ENCODE measurements at regions not wholly inside any gene's neighbourhood (a gene's known extent, or its start where the extent isn't known, plus 50 kb on each side); places are given as distances from the start of the nearest gene placed in this dataset.

GRCh38 chr2:36044411-36044810 lies 311.2 kb upstream of the CRIM1 start (continued):
- no peak for TF ChIP-seq FOXJ3 (CRISPR knock-in tag; IDR thresholded peaks at IDR 0.05)
- no peak for TF ChIP-seq MEF2A (IDR thresholded peaks at IDR 0.05; ENCODE audit: borderline replicate concordance, low read depth)

DNA sequence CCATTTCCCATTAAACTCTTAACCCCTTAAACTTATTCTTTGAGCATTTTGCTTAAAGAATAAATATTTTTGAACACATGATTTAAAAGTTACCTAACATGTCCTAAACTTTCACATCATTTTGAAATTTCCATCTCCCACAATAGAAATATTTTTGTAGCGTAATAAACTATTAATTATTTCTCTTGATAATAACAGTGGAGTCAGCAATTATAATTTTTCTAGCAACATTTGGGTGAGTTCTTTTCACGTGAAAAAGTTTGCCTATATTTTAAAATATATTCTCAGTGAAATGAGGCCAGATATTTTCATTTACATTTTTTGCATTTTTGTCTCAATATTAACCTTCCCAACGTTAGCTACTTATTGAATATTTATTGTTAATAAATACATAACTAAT lies 320.4 kb upstream of the CRIM1 start:
- Histone ChIP-seq H3K9me3 (no peaks in the 10 kb centered on the region), H3K4me2 (no peak overlapping the region), H4K20me1 (ENCODE audit: insufficient read depth) (no peaks in the 10 kb centered on the region), H3K27me3 (ENCODE audit: insufficient read depth) (no peaks in the 10 kb centered on the region), H3K36me3 (replicated peaks in 1 of 2; ENCODE audit: control insufficient read depth in 1 of 2, insufficient read depth in 2 of 2, low read length in 1 of 2) (no peaks in the 10 kb centered on the region), H3K9me2 (no peaks in the 10 kb centered on the region), H3K4me1 (ENCODE audit: control insufficient read depth in 1 of 2, insufficient read depth in 2 of 2, low read depth in 1 of 2, low read length in 1 of 2) (no peaks in the 10 kb centered on the region), H3K9ac (no peak overlapping the region), H3K27ac (ENCODE audit: low read depth in 2 of 2, low read length in 1 of 2) (no peak overlapping the region), H3K4me3 (ENCODE audit: low read depth in 2 of 2, low read length in 1 of 2) (no peak overlapping the region), H2AFZ (ENCODE audit: low read depth) (no peak overlapping the region), H3K79me2 (ENCODE audit: insufficient read depth) (no peaks in the 10 kb centered on the region), H3F3A (replicated peaks; ENCODE audit: insufficient read depth) (no peaks in the 10 kb centered on the region)
- DNase-seq: no peak
- CTCF ChIA-PET: no interaction called here
- WGBS (ENCODE audit: low lambda C conversion rate): 5% methylated on average over 3 of the region's 3 CpGs
- POLR2A ChIA-PET: no interaction called here
- TF ChIP-seq MEF2A (IDR thresholded peaks at IDR 0.05; ENCODE audit: borderline replicate concordance, low read depth): no peak
- no peak for TF ChIP-seq SMC3 (IDR thresholded peaks at IDR 0.05; ENCODE audit: low read depth, low read length)
- TF ChIP-seq FOSL2 (IDR thresholded peaks at IDR 0.05; ENCODE audit: borderline replicate concordance, low read depth): no peak
- TF ChIP-seq ELF1 (IDR thresholded peaks at IDR 0.05): no peak
- TF ChIP-seq IRF3 (IDR thresholded peaks at IDR 0.05; ENCODE audit: low read depth, low read length): no peak
- no peak for TF ChIP-seq REST (IDR thresholded peaks at IDR 0.05; ENCODE audit: low read depth, low read length)
- no peak for TF ChIP-seq USF2 (IDR thresholded peaks at IDR 0.05; ENCODE audit: borderline replicate concordance, low read depth, low read length)
- TF ChIP-seq, protein P1, sequence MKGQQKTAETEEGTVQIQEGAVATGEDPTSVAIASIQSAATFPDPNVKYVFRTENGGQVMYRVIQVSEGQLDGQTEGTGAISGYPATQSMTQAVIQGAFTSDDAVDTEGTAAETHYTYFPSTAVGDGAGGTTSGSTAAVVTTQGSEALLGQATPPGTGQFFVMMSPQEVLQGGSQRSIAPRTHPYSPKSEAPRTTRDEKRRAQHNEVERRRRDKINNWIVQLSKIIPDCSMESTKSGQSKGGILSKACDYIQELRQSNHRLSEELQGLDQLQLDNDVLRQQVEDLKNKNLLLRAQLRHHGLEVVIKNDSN (IDR thresholded peaks at IDR 0.05; ENCODE audit: borderline replicate concordance, low read depth): no peak
- no peak for TF ChIP-seq RFX5 (IDR thresholded peaks at IDR 0.05; ENCODE audit: low read length)

Data from SK-N-SH (cell line).